Inflammatory macrophage (primary cell): ENCODE measurements at regions not wholly inside any gene's neighbourhood (a gene's known extent, or its start where the extent isn't known, plus 50 kb on each side); places are given as distances from the start of the nearest gene placed in this dataset.

Experiments used
- DNase-seq, 2 donors: peaks; one replicate each; pipeline ENCODE4 v3.0.0-alpha.2; 2020 to 2022

DNA sequence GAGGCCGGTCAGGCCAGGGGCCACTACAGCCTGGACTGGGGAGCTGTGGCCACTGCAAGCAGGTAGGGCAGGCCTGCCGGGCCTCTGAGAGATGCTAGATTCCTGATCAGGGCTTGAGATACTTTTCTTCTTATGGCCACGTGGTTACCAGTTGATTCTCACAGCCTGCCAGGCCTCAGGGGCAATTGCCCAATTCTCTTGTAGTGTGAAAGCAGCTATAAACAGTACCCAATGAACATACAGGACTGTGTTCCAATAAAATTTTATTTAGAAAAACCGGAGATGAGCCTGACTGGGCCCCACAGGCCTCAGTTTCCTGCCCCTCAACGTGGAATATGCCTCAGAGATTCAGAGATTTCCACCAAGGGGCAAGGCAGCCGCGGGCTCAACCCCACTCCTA lies 475.2 kb downstream of the TCERG1L start:
- DNase-seq = no peak

DNA sequence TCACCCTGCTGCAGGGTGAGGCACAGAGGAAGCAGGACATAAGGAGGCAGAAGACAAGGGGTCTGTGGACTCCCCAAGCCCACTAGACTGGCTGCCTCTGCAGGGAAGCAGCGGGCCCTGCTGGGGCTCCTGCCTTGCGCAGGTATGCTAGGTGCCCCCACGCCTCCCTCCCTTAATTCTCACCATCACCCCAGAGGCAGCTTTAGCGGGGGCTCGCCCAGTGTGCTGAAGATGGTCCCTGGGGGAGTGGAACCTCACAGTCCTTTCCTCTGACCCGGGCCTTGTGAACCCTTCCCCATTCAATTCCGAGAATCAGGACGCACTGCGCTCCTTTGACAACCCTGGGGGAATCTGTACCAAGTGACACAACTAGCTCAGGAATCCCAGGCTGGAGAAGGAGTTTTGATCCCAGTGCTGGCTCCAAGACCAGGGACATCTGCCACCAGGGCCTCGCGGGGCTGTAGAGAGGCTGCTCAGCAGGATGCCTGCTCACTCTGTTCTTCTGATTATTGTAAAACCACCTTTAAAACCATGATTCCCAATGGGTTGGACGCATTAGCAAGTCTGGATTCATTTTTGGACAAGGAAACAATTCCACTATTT lies 468.4 kb downstream of the TCERG1L start:
- no peak for DNase-seq

- no peak for DNase-seq
These were observed 467.2 kb downstream of the TCERG1L start for GRCh38 chr10:130844310-130844709.

GRCh38 chr10:130847170-130847569 lies 464.4 kb downstream of the TCERG1L start:
- no peak for DNase-seq

GRCh38 chr10:130848855-130849254 lies 462.7 kb downstream of the TCERG1L start:
- no peak for DNase-seq

DNA sequence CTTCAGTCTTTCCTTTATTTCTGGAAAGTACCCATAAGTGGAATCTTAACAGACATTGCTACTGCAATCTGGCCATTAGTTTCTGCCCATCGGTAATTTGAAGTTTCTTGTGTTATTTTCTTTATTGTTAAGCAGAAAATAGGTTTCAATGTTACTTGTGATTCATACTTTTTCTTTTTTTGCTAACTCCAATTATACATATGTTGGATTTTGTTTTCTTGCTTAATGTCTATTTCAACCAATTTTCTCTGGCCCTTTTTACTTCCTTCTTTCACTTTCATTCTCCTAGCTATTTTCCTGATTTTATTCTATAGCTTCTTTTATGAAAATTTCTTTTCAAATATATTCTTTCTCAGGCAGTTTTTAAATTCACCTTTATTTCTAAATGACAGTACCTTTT lies 457.4 kb downstream of the TCERG1L start:
- no peak for DNase-seq

GRCh38 chr10:130857631-130858295 lies 453.8 kb downstream of the TCERG1L start:
- no peak for DNase-seq

DNA sequence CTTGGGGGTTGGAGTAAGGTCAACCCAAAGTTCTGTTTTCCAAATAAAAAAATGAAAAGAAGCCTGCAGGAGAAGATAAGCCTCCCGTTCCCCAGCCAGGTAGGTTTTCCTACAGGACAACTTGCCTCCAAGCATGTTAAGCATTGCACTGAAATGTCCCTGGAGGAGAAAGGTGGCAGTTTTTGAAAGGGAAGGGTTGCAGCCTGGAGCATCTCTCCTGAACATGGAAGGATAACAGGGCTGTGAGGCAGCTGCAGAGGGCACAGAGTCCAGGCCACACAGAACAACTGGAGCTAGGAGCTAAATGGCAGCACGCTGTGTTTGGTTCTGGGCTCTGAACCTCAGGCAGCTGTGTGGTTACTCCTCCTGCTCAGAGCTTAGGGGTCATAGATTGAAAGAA lies 452.9 kb downstream of the TCERG1L start:
- no peak for DNase-seq

DNA sequence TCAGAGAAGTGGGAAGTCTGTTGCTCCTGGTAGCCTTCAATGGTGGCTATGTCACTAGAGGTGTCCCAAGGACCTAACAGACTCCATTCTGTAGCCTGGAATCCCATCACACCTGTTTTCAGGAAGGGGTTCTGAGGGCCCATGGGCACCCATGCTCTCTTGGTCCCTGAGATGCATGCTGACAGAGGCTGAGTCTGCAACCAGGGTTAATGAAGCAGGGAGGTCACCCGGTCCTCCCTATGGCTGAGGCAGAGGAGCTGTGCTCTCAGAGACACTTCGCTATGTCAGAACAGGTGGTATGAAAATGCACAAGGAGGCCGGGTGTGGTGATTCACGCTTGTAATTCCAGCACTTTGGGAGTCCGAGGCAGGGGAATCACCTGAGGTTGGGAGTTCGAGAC lies 452.1 kb downstream of the TCERG1L start:
- no peak for DNase-seq

DNA sequence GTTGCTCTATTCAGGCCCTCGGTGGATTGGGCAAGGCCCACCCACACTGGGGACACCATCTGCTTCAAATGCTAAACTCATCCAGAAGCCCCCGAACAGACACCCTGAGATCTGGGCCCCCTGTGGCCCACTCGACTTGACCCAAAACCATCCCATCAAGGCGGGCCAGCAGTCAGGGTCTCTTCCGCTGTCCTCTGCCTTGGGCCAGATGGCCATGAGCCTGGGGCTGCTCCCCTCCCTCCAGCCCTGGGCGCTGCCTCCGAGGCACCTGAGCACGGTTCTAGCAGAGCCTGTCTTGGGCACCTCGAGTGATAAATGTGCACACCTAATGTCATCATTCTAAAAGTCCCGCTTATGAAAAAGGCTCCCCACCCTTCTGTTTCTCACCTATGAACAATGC lies 449.4 kb downstream of the TCERG1L start:
- DNase-seq = no peak

- DNase-seq = no peak
These were observed 448.9 kb downstream of the TCERG1L start for GRCh38 chr10:130862626-130863025.

DNA sequence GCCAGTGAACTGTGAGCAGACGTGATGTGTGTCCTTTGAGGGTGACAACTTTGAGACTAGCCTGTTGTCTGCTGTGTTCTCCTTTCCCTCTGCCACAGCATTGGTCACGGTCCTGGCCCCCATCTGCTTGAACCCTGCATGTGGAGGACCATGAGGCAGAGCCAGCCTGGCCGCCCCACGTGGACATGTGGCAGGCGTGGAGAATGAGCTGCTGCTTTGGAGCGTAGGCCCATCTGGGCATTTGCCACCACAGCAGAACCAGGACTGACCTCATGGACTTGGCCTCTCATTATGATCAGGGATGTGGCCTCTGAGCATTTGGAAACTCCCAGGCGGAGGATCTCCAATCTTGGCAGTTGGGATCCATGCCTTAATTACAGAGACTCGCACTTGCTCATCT lies 448.5 kb downstream of the TCERG1L start:
- no peak for DNase-seq

DNA sequence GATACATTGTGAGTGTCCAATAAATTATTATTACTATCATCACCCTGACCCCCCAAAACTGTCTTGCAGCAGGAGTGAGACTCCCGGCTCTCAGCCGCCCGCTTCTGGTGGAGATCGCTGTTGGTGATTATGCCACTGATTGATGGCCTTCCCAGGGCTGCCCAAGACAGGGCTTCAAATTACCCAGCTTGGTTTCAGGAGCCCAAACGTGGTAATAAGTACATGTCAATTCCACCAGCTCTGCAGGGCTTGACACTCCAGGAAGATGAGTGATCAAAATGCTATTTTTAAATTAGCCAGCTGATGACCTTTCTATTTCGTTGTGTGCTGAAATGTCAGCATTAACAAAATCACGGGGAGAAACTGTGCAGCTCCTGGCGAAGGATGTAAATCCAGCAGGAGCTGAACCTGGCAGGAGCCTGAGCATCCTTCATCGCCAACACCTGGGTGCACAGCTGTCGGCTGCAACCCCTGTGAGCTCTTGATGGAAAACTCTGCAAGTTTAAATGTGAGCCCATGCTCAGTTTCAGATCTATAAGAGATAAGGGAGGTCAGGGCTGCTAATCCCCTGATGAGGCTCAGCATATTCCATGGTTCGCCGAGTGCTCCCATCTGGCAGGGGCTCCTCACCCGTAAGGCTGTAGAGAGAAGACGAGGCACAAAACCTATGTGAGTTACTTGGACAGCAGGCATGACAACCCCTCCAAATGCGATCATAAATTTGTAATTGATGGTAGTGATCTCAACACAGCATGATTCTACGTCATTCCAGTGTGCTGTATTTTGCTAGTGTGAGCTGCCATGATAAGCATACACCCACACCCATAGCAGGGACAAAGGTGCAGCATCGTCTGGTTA lies 446.3 kb downstream of the TCERG1L start:
- no peak for DNase-seq

- DNase-seq = no peak
These were observed 444.7 kb downstream of the TCERG1L start for GRCh38 chr10:130866857-130867256.

DNA sequence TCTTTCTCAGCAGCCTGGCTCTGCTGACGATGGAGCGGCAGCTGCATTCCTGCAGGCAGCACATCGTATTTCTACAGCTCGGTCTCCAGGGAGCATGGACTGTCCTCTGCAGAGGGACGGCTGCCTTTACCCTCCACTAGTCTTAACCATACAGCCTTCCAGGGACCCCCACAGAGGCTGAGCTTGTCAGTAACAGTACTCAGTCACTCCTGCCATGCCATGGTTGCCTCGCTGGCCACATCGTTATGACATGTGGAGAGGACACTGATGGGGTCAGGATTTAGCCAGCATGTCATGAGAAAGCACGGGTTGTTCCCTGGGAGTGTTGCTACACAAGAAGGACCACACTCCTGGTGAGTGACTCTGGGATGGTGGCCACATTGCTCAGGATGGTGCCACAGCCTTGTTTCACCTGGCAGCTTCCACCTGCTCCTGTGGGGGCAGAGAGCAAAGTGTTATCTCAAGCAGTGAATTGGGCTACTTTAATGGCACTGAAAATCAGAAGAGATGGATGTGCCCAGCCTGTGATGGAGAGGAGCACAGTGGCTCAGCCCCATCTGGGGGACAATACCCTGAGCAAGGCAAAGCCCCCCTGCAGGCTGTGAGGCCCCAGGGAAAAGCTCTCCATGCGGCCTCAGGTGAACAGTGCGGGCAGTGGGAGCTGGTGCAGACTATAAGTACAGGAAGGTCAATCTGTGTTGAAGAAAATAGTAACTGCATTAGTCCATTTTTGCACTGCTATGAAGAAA lies 443.9 kb downstream of the TCERG1L start:
- DNase-seq = no peak

GRCh38 chr10:130869179-130869841 lies 442.2 kb downstream of the TCERG1L start:
- DNase-seq = no peak

DNA sequence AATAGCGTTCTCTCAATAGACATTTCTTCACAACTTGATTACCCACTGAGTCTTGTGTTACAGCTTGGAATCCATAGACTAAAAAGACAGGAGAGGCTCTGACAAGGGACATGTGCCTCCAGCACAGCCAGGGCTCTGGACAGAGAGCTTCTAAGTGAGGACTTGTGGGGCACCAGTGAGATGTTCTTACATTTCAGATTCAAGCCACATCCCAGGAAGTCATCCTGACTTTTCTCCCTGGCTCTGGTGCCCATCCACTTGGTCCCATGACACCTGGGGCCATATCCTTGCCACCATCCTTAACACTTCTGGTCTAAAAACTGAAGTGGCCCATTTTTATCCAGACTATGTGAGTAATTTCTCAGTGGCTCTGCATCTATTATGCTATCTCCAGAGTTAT lies 440.1 kb downstream of the TCERG1L start:
- no peak for DNase-seq

GRCh38 chr10:130873636-130874035 lies 437.9 kb downstream of the TCERG1L start:
- DNase-seq = no peak

DNA sequence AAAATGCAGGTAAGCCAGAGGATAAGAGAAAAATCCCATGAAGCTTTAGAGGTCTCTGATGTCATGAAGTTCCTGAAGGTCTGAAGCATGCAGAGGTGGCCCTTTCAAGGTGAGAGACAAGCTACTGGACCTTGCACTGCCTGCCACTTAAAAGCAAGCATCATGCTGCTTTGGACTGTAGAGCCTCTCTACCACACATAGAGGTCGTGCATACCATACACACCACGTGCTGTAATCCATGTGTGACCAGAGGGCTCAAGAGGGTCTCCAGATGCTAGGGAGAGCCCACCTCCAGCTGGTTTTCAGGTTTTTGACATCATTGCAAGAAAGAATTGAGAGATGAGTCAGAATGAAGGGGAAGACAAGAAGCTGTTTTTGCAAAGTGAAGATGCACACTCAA lies 436.4 kb downstream of the TCERG1L start:
- DNase-seq = no peak

DNA sequence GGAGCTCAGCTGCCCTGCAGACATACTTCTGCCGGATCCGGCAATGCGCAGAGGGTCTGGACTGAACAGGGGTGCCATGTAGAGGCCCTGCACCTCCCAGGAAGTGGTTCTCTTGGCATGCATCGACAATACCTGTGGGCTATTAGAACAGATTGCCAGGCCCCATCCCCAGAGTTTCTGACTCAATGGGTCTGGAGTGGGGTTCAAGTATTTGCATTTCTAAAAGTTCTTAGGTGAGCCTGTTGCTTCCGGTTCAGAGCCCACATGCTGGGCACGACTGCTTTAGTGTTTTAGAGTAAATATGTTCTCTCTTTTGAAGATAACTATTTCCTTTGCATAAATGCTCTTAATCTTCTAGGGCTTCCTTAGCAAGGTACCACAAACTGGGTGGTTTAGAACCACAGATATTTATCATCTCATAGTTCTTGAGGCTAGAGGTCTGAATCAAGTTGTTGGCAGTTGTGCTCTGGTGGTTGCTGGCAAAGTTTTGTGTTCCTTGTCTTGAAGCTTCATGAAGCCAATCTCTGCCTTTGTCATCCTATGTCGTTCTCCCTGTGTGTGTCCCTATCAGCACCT lies 435.5 kb downstream of the TCERG1L start:
- DNase-seq = no peak

DNA sequence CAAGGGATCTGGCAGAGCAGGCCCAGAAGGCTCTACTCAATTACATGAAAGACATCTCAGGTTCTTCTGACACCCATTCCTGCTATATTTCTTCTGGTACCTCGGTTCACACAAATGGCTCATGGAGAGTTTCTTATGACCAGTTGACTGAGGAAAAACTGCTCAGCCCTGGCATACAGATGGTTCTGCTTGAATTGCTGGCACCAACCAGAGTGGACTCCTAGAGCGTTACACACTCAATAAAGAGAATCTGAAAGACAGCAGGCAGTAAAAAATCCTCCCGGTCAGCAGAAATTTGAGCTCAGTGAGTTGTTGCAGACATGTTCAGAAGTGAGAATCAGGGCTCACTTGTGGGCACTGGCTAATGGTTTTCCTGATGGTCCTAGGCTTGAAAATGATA lies 434.4 kb downstream of the TCERG1L start:
- DNase-seq = no peak

- DNase-seq = no peak
These were observed 433.4 kb downstream of the TCERG1L start for GRCh38 chr10:130878131-130878530.
